Upper lobe of left lung (tissue), 4 donors: ENCODE measurements at regions not wholly inside any gene's neighbourhood (a gene's known extent, or its start where the extent isn't known, plus 50 kb on each side); places are given as distances from the start of the nearest gene placed in this dataset.

Source experiments
- CTCF ChIP-seq, 6 experiments: fragments of 450-650 bp in 4 of 6; fragments of 200-600 bp in 2 of 6; sonication (generic) in 2 of 6; IDR thresholded peaks; one replicate each; pipeline ENCODE4 v1.5.1; 2016 to 2019; ENCODE audit warnings: antibody characterized with exemption in 6 of 6
- EP300 ChIP-seq, 4 donors: sonication (generic); formaldehyde crosslinking; IDR thresholded peaks; one replicate each; pipeline ENCODE4 v1.5.1; 2017; ENCODE audit warnings: antibody characterized with exemption in 4 of 4, control low read depth in 2 of 4
- POLR2A ChIP-seq, 4 donors: fragments of 450-650 bp; IDR thresholded peaks; one replicate each; pipeline ENCODE4 v1.5.1; 2016 to 2017; ENCODE audit warnings: antibody characterized with exemption in 4 of 4, mild to moderate bottlenecking in 2 of 4
- POLR2AphosphoS5 ChIP-seq, 2 donors: sonication (generic); formaldehyde crosslinking; IDR thresholded peaks; one replicate each; pipeline ENCODE4 v1.5.1; 2017; ENCODE audit warnings: antibody characterized with exemption in 2 of 2

GRCh38 chr3:150040097-150040496, 69.4 kb upstream of the PFN2 start:
- TF ChIP-seq POLR2A (IDR thresholded peaks at IDR 0.05) (no peak), POLR2AphosphoS5 (IDR thresholded peaks at IDR 0.05) (no peak), CTCF (IDR thresholded peaks at IDR 0.05) (no peak), EP300 (IDR thresholded peaks at IDR 0.05) (no peak)
